Stomach (tissue), 8 donors: ENCODE measurements at regions not wholly inside any gene's neighbourhood (a gene's known extent, or its start where the extent isn't known, plus 50 kb on each side); places are given as distances from the start of the nearest gene placed in this dataset.

Experiments
- DNase-seq, 2 donors: peaks; one replicate each; pipeline versions ENCODE4 v3.0.0 to v3.0.0-alpha.2; 2013 to 2019
- H3K27ac ChIP-seq, 5 donors: fragments of 200-600 bp in 4 of 5; sonication (generic) in 4 of 5; one replicate each; pipeline ENCODE4 v1.5.1; 2013 to 2019; ENCODE audit warnings: mild to moderate bottlenecking in 1 of 5, moderate library complexity in 1 of 5
- H3K27me3 ChIP-seq, 3 donors: fragments of 200-600 bp; sonication (generic); one replicate each; pipeline ENCODE4 v1.5.1; 2017 to 2019; ENCODE audit warnings: mixed run types in 1 of 3
- H3K36me3 ChIP-seq, 4 donors: fragments of 200-600 bp; sonication (generic); 1 replicate in 3 of 4; 2 replicates in 1 of 4; pipeline ENCODE4 v1.5.1; 2016 to 2019
- H3K4me1 ChIP-seq, 4 donors: fragments of 200-600 bp; sonication (generic); one replicate each; pipeline ENCODE4 v1.5.1; 2016 to 2019
- H3K4me3 ChIP-seq, 4 donors: fragments of 200-600 bp; sonication (generic) in 3 of 4; one replicate each; pipeline ENCODE4 v1.5.1; 2016 to 2019; ENCODE audit warnings: mild to moderate bottlenecking in 1 of 4
- H3K9me3 ChIP-seq, 4 donors: fragments of 200-600 bp; sonication (generic); one replicate each; pipeline ENCODE4 v1.5.1; 2016 to 2019
- CTCF ChIP-seq, 7 experiments: fragments of 450-650 bp in 4 of 7; fragments of 200-600 bp in 3 of 7; sonication (generic) in 3 of 7; IDR thresholded peaks; one replicate each; pipeline ENCODE4 v1.5.1; 2016 to 2019; ENCODE audit warnings: antibody characterized with exemption in 7 of 7, control low read depth in 2 of 7, mild to moderate bottlenecking in 1 of 7
- EP300 ChIP-seq: sonication (generic); formaldehyde crosslinking; IDR thresholded peaks from one replicate; pipeline ENCODE4 v1.6.1; 2017; ENCODE audit warnings: antibody characterized with exemption
- POLR2A ChIP-seq, 4 donors: fragments of 450-650 bp; IDR thresholded peaks; one replicate each; pipeline ENCODE4 v1.6.1; 2016; ENCODE audit warnings: antibody characterized with exemption in 4 of 4, control low read depth in 2 of 4, mild to moderate bottlenecking in 1 of 4, moderate library complexity in 1 of 4
- POLR2AphosphoS5 ChIP-seq, 3 donors: sonication (generic); formaldehyde crosslinking; IDR thresholded peaks; one replicate each; pipeline ENCODE4 v1.6.1; 2016; ENCODE audit warnings: antibody characterized with exemption in 3 of 3
- WGBS, 5 donors: extraction: QIAGEN DNeasy Blood & Tissue Kit in 3 of 5; methylation state at CpG; one replicate each; pipeline versions ENCODE4 v1.1.5 to v1.1.7; 2013 to 2018; 5-methylcytosine and 5-hydroxymethylcytosine counted together
- intact Hi-C: fragments of 100-400 bp; cut with DNase I; formaldehyde crosslinking; loops from one replicate; pipeline ENCODE4 v1.15.1; 2023; ENCODE audit warnings: low total_unique reads
- donor health status: healthy with polysubstance abuse.
- donor health status: Bipolar disorder and iron deficiency.
- donor health status: healthy.

GRCh38 chr3:163573324-163573723, 1505.0 kb downstream of the SI start:
- no peak for TF ChIP-seq POLR2AphosphoS5 (IDR thresholded peaks at IDR 0.05)
- no peak for TF ChIP-seq CTCF (IDR thresholded peaks at IDR 0.05)
- TF ChIP-seq EP300, result no peak
- TF ChIP-seq POLR2A (IDR thresholded peaks at IDR 0.05), result no peak
- no peak for DNase-seq
- Histone ChIP-seq H3K4me1 (no peaks in the 10 kb centered on the region), H3K9me3 (peaks cover 0 to 17% (median 5%) of the 10 kb centered on the region in 4 donors), H3K36me3 (no peaks in the 10 kb centered on the region), H3K4me3 (no peak overlapping the region), H3K27ac (no peak overlapping the region), H3K27me3 (no peaks in the 10 kb centered on the region)
- intact Hi-C loops, result no loop called here
- WGBS, 5 donors, result 59 to 78% (median 67%) methylated on average over 3 of the region's 3 CpGs

GRCh38 chr3:163572856-163573255, 1505.4 kb downstream of the SI start:
- no peak for TF ChIP-seq CTCF (IDR thresholded peaks at IDR 0.05)
- TF ChIP-seq EP300, result no peak
- TF ChIP-seq POLR2A (IDR thresholded peaks at IDR 0.05), result no peak
- no peak for TF ChIP-seq POLR2AphosphoS5 (IDR thresholded peaks at IDR 0.05)
- H3K9me3 ChIP-seq, result peaks cover 0 to 17% (median 5%) of the 10 kb centered on the region in 4 donors
- no peak overlapping the region for H3K4me3 ChIP-seq
- H3K27me3 ChIP-seq, result no peaks in the 10 kb centered on the region
- H3K4me1 ChIP-seq, result no peaks in the 10 kb centered on the region
- WGBS, 5 donors, result 7 to 52% (median 32%) methylated on average over 1 of the region's 1 CpG
- intact Hi-C loops, result no loop called here
- no peak overlapping the region for H3K27ac ChIP-seq
- no peaks in the 10 kb centered on the region for H3K36me3 ChIP-seq
- DNase-seq, result no peak

GRCh38 chr3:163563485-163563884, 1514.8 kb downstream of the SI start:
- Histone ChIP-seq H3K27ac (no peak overlapping the region), H3K27me3 (no peaks in the 10 kb centered on the region), H3K36me3 (no peaks in the 10 kb centered on the region), H3K9me3 (no peaks in the 10 kb centered on the region), H3K4me3 (no peak overlapping the region), H3K4me1 (no peaks in the 10 kb centered on the region)
- DNase-seq, result no peak
- WGBS, 5 donors, result 27 to 51% (median 39%) methylated on average over 1 of the region's 1 CpG
- TF ChIP-seq POLR2AphosphoS5 (IDR thresholded peaks at IDR 0.05) (no peak), CTCF (IDR thresholded peaks at IDR 0.05) (no peak), POLR2A (IDR thresholded peaks at IDR 0.05) (no peak), EP300 (no peak)
- intact Hi-C loops, result no loop called here

GRCh38 chr3:163562625-163563024, 1515.7 kb downstream of the SI start:
- no peaks in the 10 kb centered on the region for H3K27me3 ChIP-seq

More at GRCh38 chr3:163562625-163563024, 1515.7 kb downstream of the SI start:
- Histone ChIP-seq H3K36me3 (no peaks in the 10 kb centered on the region), H3K9me3 (no peaks in the 10 kb centered on the region), H3K4me3 (no peak overlapping the region), H3K4me1 (no peaks in the 10 kb centered on the region), H3K27ac (no peak overlapping the region)
- DNase-seq, result peak in 1 of 2 donors; percentile 3
- intact Hi-C loops, result no loop called here
- 30 to 60% (median 53%) methylated on average over 2 of the region's 2 CpGs for WGBS, 5 donors
- TF ChIP-seq EP300, result no peak
- no peak for TF ChIP-seq CTCF (IDR thresholded peaks at IDR 0.05)
- TF ChIP-seq POLR2A (IDR thresholded peaks at IDR 0.05), result no peak
- TF ChIP-seq POLR2AphosphoS5 (IDR thresholded peaks at IDR 0.05), result no peak
